HEK293 (cell line): ENCODE measurements at regions not wholly inside any gene's neighbourhood (a gene's known extent, or its start where the extent isn't known, plus 50 kb on each side); places are given as distances from the start of the nearest gene placed in this dataset.

Experiments
- CTCF ChIA-PET: fragments of 350-600 bp; formaldehyde crosslinking; extraction: SDS; loops from one replicate; lab custom pipeline; 2021; ENCODE audit warnings: antibody characterized with exemption; lab: Yijun Ruan, JAX
- POLR2A ChIA-PET: fragments of 300-600 bp; formaldehyde crosslinking; extraction: SDS; loops from one replicate; lab custom pipeline; 2020; ENCODE audit warnings: antibody characterized with exemption, inconsistent platforms; lab: Yijun Ruan, JAX
- H3K27ac ChIP-seq: fragments of 200-500 bp; sonication (Bioruptor generic); 2 replicates; pipeline ENCODE4 v1.5.1; 2014; ENCODE audit warnings: low read depth, low read length, control low read depth, inconsistent platforms; ENCODE audit errors: extremely low read depth
- H3K36me3 ChIP-seq, 2 experiments: fragments of 200-500 bp in 1 of 2; sonication (Bioruptor generic) in 1 of 2; 1 replicate in 1 of 2; 2 replicates in 1 of 2; pipeline ENCODE4 v1.5.1; 2014 to 2017; ENCODE audit warnings: inconsistent platforms in 2 of 2, low read length in 2 of 2; ENCODE audit not compliant: control insufficient read depth in 2 of 2, insufficient read depth in 1 of 2
- H3K4me1 ChIP-seq: fragments of 200-500 bp; sonication (Bioruptor generic); 2 replicates; pipeline ENCODE4 v1.5.1; 2014; ENCODE audit warnings: mild to moderate bottlenecking, low read length, inconsistent platforms; ENCODE audit not compliant: control insufficient read depth, insufficient read depth
- H3K4me3 ChIP-seq: 2 replicates; pipeline ENCODE4 v1.5.1; 2011; ENCODE audit warnings: low read depth, mild to moderate bottlenecking, control low read depth, low read length, moderate library complexity
- H3K9me3 ChIP-seq: fragments of 200-500 bp; sonication (Bioruptor generic); 2 replicates; pipeline ENCODE4 v1.5.1; 2014; ENCODE audit warnings: low read depth, low read length, inconsistent platforms; ENCODE audit not compliant: control insufficient read depth, insufficient read depth
- KLF9 ChIP-seq: fragments of 450-650 bp; formaldehyde crosslinking; IDR thresholded peaks from 2 replicates; pipeline ENCODE4 v1.5.1; 2016; ENCODE audit warnings: missing biosample characterization, missing genetic modification characterization, low read depth
- PBX3 ChIP-seq: sonication (generic); formaldehyde crosslinking; IDR thresholded peaks from 2 replicates; pipeline ENCODE4 v1.8.1; 2022; ENCODE audit warnings: mild to moderate bottlenecking, moderate library complexity, missing genetic modification reagents
- ZBTB20 ChIP-seq: fragments of 450-650 bp; formaldehyde crosslinking; IDR thresholded peaks from 2 replicates; pipeline ENCODE4 v1.5.1; 2016; ENCODE audit warnings: missing biosample characterization, missing genetic modification characterization
- ZBTB8A ChIP-seq: fragments of 450-650 bp; formaldehyde crosslinking; IDR thresholded peaks from 2 replicates; pipeline ENCODE4 v1.5.1; 2016; ENCODE audit warnings: missing biosample characterization, missing genetic modification characterization
- ZFP41 ChIP-seq: fragments of 450-650 bp; formaldehyde crosslinking; IDR thresholded peaks from 2 replicates; pipeline ENCODE4 v1.5.1; 2016; ENCODE audit warnings: missing biosample characterization, missing genetic modification characterization, borderline replicate concordance
- ZNF138 ChIP-seq: fragments of 450-650 bp; formaldehyde crosslinking; IDR thresholded peaks from 2 replicates; pipeline ENCODE4 v1.5.1; 2016; ENCODE audit warnings: missing biosample characterization, missing genetic modification characterization, borderline replicate concordance
- ZNF157 ChIP-seq: fragments of 450-650 bp; formaldehyde crosslinking; IDR thresholded peaks from 2 replicates; pipeline ENCODE4 v1.5.1; 2016; ENCODE audit warnings: missing biosample characterization, missing genetic modification characterization
- ZNF26 ChIP-seq: fragments of 450-650 bp; formaldehyde crosslinking; IDR thresholded peaks from 2 replicates; pipeline ENCODE4 v1.5.1; 2016; ENCODE audit warnings: missing biosample characterization, missing genetic modification characterization
- ZNF274 ChIP-seq, 2 experiments: fragments of 200-500 bp in 1 of 2; fragments of 450-650 bp in 1 of 2; sonication (Bioruptor generic) in 1 of 2; formaldehyde crosslinking in 1 of 2; IDR thresholded peaks; 2 replicates each; pipeline versions ENCODE4 v1.5.1 to v1.6.1; 2014 to 2016; ENCODE audit warnings: borderline replicate concordance in 1 of 2, inconsistent platforms in 1 of 2, low read length in 1 of 2, missing biosample characterization in 1 of 2, missing genetic modification characterization in 1 of 2
- ZNF280C ChIP-seq: fragments of 450-650 bp; formaldehyde crosslinking; IDR thresholded peaks from 2 replicates; pipeline ENCODE4 v1.5.1; 2016; ENCODE audit warnings: missing biosample characterization, missing genetic modification characterization
- ZNF366 ChIP-seq: fragments of 450-650 bp; formaldehyde crosslinking; conservative IDR thresholded peaks from 2 replicates; pipeline ENCODE4 v1.5.1; 2016; ENCODE audit warnings: missing biosample characterization, missing genetic modification characterization
- ZNF394 ChIP-seq: fragments of 450-650 bp; formaldehyde crosslinking; IDR thresholded peaks from 2 replicates; pipeline ENCODE4 v1.5.1; 2016; ENCODE audit warnings: missing biosample characterization, missing genetic modification characterization, mild to moderate bottlenecking, moderate library complexity, borderline replicate concordance
- ZNF433 ChIP-seq: fragments of 450-650 bp; formaldehyde crosslinking; IDR thresholded peaks from 2 replicates; pipeline ENCODE4 v1.5.1; 2016; ENCODE audit warnings: missing biosample characterization, missing genetic modification characterization, low read depth
- ZNF48 ChIP-seq: fragments of 450-650 bp; formaldehyde crosslinking; IDR thresholded peaks from 2 replicates; pipeline ENCODE4 v1.5.1; 2016; ENCODE audit warnings: missing biosample characterization, missing genetic modification characterization
- ZNF514 ChIP-seq: fragments of 450-650 bp; formaldehyde crosslinking; IDR thresholded peaks from 2 replicates; pipeline ENCODE4 v1.5.1; 2016; ENCODE audit warnings: missing biosample characterization, missing genetic modification characterization
- ZNF521 ChIP-seq: fragments of 450-650 bp; formaldehyde crosslinking; IDR thresholded peaks from 2 replicates; pipeline ENCODE4 v1.5.1; 2017; ENCODE audit warnings: missing biosample characterization, mild to moderate bottlenecking, missing genetic modification characterization
- ZNF561 ChIP-seq: fragments of 450-650 bp; IDR thresholded peaks from 2 replicates; pipeline ENCODE4 v1.5.1; 2018; ENCODE audit warnings: missing biosample characterization, missing genetic modification characterization, borderline replicate concordance
- ZNF580 ChIP-seq: fragments of 450-650 bp; formaldehyde crosslinking; IDR thresholded peaks from 2 replicates; pipeline ENCODE4 v1.5.1; 2016; ENCODE audit warnings: missing biosample characterization, missing genetic modification characterization
- ZNF785 ChIP-seq: fragments of 450-650 bp; formaldehyde crosslinking; IDR thresholded peaks from 2 replicates; pipeline ENCODE4 v1.5.1; 2016; ENCODE audit warnings: missing biosample characterization, missing genetic modification characterization
- ZNF792 ChIP-seq: fragments of 450-650 bp; formaldehyde crosslinking; IDR thresholded peaks from 2 replicates; pipeline ENCODE4 v1.5.1; 2016; ENCODE audit warnings: missing biosample characterization, missing genetic modification characterization
- ZNF837 ChIP-seq: fragments of 450-650 bp; formaldehyde crosslinking; IDR thresholded peaks from 2 replicates; pipeline ENCODE4 v1.5.1; 2016; ENCODE audit warnings: missing biosample characterization, missing genetic modification characterization

GRCh38 chr14:71245659-71246361, 338.6 kb downstream of the PCNX1 start:
- H3K27ac ChIP-seq, result no peak overlapping the region
- ChIA-PET POLR2A (no interaction called here), CTCF (no interaction called here)
- no peaks in the 10 kb centered on the region for H3K9me3 ChIP-seq
- H3K36me3 ChIP-seq, result no peaks in the 10 kb centered on the region
- no peak overlapping the region for H3K4me3 ChIP-seq
- H3K4me1 ChIP-seq, result no peaks in the 10 kb centered on the region
- TF ChIP-seq ZFP41, result no peak
- TF ChIP-seq ZNF433, result no peak

- Histone ChIP-seq H3K27ac (no peak overlapping the region), H3K4me1 (no peaks in the 10 kb centered on the region), H3K9me3 (no peaks in the 10 kb centered on the region), H3K4me3 (no peak overlapping the region), H3K36me3 (no peaks in the 10 kb centered on the region)
- ChIA-PET POLR2A (no interaction called here), CTCF (interaction anchor here (0.7 kb wide), 1 partner anchor 533 kb away, joined by 3 read pairs; no protein-coding TSS in a partner anchor)
- TF ChIP-seq ZNF792 (no peak), ZNF274 (IDR thresholded peaks at IDR 0.05; ENCODE audit: low read length) (no peak), ZNF274 (tag by site-specific recombination; IDR thresholded peaks at IDR 0.05; ENCODE audit: borderline replicate concordance) (no peak), ZNF26 (tag by site-specific recombination) (no peak), ZBTB20 (tag by site-specific recombination) (no peak), ZNF280C (tag by site-specific recombination) (no peak), PBX3 (no peak), ZNF138 (no peak), ZNF514 (tag by site-specific recombination) (no peak), ZNF366 (tag by site-specific recombination) (no peak), ZNF521 (tag by site-specific recombination) (no peak), ZNF785 (tag by site-specific recombination) (no peak), ZNF394 (tag by site-specific recombination) (no peak), ZNF580 (tag by site-specific recombination) (no peak), ZBTB8A (tag by site-specific recombination) (no peak), KLF9 (tag by site-specific recombination) (no peak), ZNF837 (tag by site-specific recombination) (no peak), ZNF48 (no peak), ZNF561 (tag by site-specific recombination) (no peak), ZNF157 (no peak)
Observed at GRCh38 chr14:71246539-71246938, 339.3 kb downstream of the PCNX1 start.
